Panc1 (cell line): ENCODE measurements at regions not wholly inside any gene's neighbourhood (a gene's known extent, or its start where the extent isn't known, plus 50 kb on each side); places are given as distances from the start of the nearest gene placed in this dataset.

Experiments used
- ATAC-seq: fragments of 200-7000 bp; cut with Tn5 transposase; 2 replicates; pipeline ENCODE4 v1.9.1; 2020; ENCODE audit warnings: mild to moderate bottlenecking, moderate library complexity
- BruUV-seq: library from RNA; stranded (reverse); fragments of 400-500 nt; replicated peaks from 2 replicates; lab custom pipeline; 2021; lab: Mats Ljungman, UMichigan
- CTCF ChIA-PET: fragments of 300-600 bp; sonication (Branson Sonifier 250); formaldehyde crosslinking; loops from one replicate; lab custom pipeline; 2022; ENCODE audit warnings: antibody characterized with exemption; lab: Charles Lee
- POLR2A ChIA-PET: fragments of 300-600 bp; sonication (Branson Sonifier 250); formaldehyde crosslinking; loops from one replicate; lab custom pipeline; 2022; ENCODE audit warnings: antibody characterized with exemption; lab: Charles Lee
- DNase-seq: peaks from one replicate; pipeline ENCODE4 v3.0.0-alpha.2; 2010; ENCODE audit warnings: low read depth, low spot score
- H3K27ac ChIP-seq: 2 replicates; pipeline ENCODE4 v1.5.1; 2011; ENCODE audit warnings: mild to moderate bottlenecking, low read length, inconsistent platforms
- H3K27me3 ChIP-seq: fragments of 200-500 bp; sonication (Bioruptor generic); 2 replicates; pipeline ENCODE4 v1.6.0; 2014; ENCODE audit warnings: low read length, inconsistent platforms; ENCODE audit not compliant: control insufficient read depth, insufficient read depth
- H3K36me3 ChIP-seq: fragments of 200-500 bp; sonication (Bioruptor generic); 2 replicates; pipeline ENCODE4 v1.5.1; 2014; ENCODE audit warnings: inconsistent platforms, mild to moderate bottlenecking, low read length, moderate library complexity; ENCODE audit not compliant: control insufficient read depth, insufficient read depth
- H3K4me1 ChIP-seq: 2 replicates; pipeline ENCODE4 v1.5.1; 2011; ENCODE audit warnings: inconsistent platforms, mild to moderate bottlenecking, low read length, moderate library complexity; ENCODE audit not compliant: control insufficient read depth, insufficient read depth
- H3K4me3 ChIP-seq, 2 experiments: 2 replicates each; pipeline ENCODE4 v1.5.1; 2011 to 2012; ENCODE audit warnings: low read depth in 2 of 2, low read length in 2 of 2, mild to moderate bottlenecking in 2 of 2, inconsistent platforms in 1 of 2, moderate library complexity in 1 of 2
- H3K9me3 ChIP-seq: fragments of 200-500 bp; sonication (Bioruptor generic); 2 replicates; pipeline ENCODE4 v1.5.1; 2014; ENCODE audit warnings: low read depth, mild to moderate bottlenecking, inconsistent platforms, low read length, moderate library complexity; ENCODE audit not compliant: control insufficient read depth, insufficient read depth
- CTCF ChIP-seq: fragments of 450-650 bp; IDR thresholded peaks from 2 replicates; pipeline ENCODE4 v1.5.1; 2017; ENCODE audit warnings: mild to moderate bottlenecking
- POLR2AphosphoS5 ChIP-seq: IDR thresholded peaks from 2 replicates; pipeline ENCODE4 v1.6.1; 2012; ENCODE audit warnings: mild to moderate bottlenecking, low read depth, low read length, moderate library complexity
- REST ChIP-seq, 2 experiments: IDR thresholded peaks; 2 replicates each; pipeline ENCODE4 v1.6.1; 2011 to 2012; ENCODE audit warnings: low read depth in 2 of 2, control low read depth in 1 of 2, low read length in 1 of 2, mild to moderate bottlenecking in 1 of 2, moderate library complexity in 1 of 2; ENCODE audit not compliant: insufficient read depth in 1 of 2
- SIN3A ChIP-seq: IDR thresholded peaks from 2 replicates; pipeline ENCODE4 v1.6.1; 2012; ENCODE audit warnings: low read depth, mild to moderate bottlenecking, low read length, moderate library complexity, borderline replicate concordance; ENCODE audit not compliant: insufficient read depth
- TCF7L2 ChIP-seq: IDR thresholded peaks from 2 replicates; pipeline ENCODE4 v1.6.1; 2011; ENCODE audit warnings: mild to moderate bottlenecking, low read depth, low read length, inconsistent platforms
- in situ Hi-C: cut with HindIII; loops from 2 replicates; pipeline ENCODE4 v1.10.0; 2016; ENCODE audit warnings: low sequenced_read_pairs, low pct_unique_long_range_greater_than_20kb
- intact Hi-C: fragments of 100-400 bp; cut with micrococcal nuclease; formaldehyde crosslinking; loops from one replicate; pipeline ENCODE4 v1.10.0; 2022; ENCODE audit not compliant: unreplicated experiment

- CTCF ChIA-PET = interaction anchor here (0.6 kb wide), 1 partner anchor 135 kb away, joined by 3 read pairs; no protein-coding TSS in a partner anchor
- H3K4me1 ChIP-seq = no peaks in the 10 kb centered on the region
- ATAC-seq = no peak
- H3K36me3 ChIP-seq = no peaks in the 10 kb centered on the region
- no peak overlapping the region for H3K4me3 ChIP-seq
- peaks cover 5% of the 10 kb centered on the region; the same call in 1 of the 2 replicates for H3K27me3 ChIP-seq
- POLR2A ChIA-PET = no interaction called here
- intact Hi-C loops = no loop called here
- no peak overlapping the region for H3K27ac ChIP-seq
- H3K9me3 ChIP-seq = no peaks in the 10 kb centered on the region
- no TSS peak for BruUV-seq
- in situ Hi-C loops = no loop called here
- TF ChIP-seq REST (IDR thresholded peaks at IDR 0.05; ENCODE audit: insufficient read depth in 1 of 2, low read depth in 2 of 2, low read length in 1 of 2) (no peak), CTCF (no peak), TCF7L2 (no peak), POLR2AphosphoS5 (no peak), SIN3A (no peak)
- no peak for DNase-seq
Observed at GRCh38 chr10:117727421-117727820, 184.9 kb downstream of the EMX2 start.

GRCh38 chr10:117728087-117728486, 185.5 kb downstream of the EMX2 start:
- ATAC-seq = no peak
- TF ChIP-seq POLR2AphosphoS5 (no peak), REST (IDR thresholded peaks at IDR 0.05; ENCODE audit: insufficient read depth in 1 of 2, low read depth in 2 of 2, low read length in 1 of 2) (no peak), SIN3A (no peak), CTCF (no peak), TCF7L2 (no peak)
- Histone ChIP-seq H3K27ac (no peak overlapping the region), H3K4me1 (no peaks in the 10 kb centered on the region), H3K4me3 (no peak overlapping the region), H3K36me3 (no peaks in the 10 kb centered on the region), H3K9me3 (no peaks in the 10 kb centered on the region), H3K27me3 (0 out of 2 replicates have a peak, but pooled peaks cover 2% of the 10 kb centered on the region)
- ChIA-PET CTCF (interaction anchor here (0.6 kb wide), 1 partner anchor 536 kb away, joined by 4 read pairs; no protein-coding TSS in a partner anchor), POLR2A (no interaction called here)
- intact Hi-C loops (no loop called here), in situ Hi-C loops (no loop called here)
- BruUV-seq = no TSS peak
- no peak for DNase-seq
